ENCODE measurements at regions not wholly inside any gene's neighbourhood (a gene's known extent, or its start where the extent isn't known, plus 50 kb on each side); places are given as distances from the start of the nearest gene placed in this dataset.

DNA sequence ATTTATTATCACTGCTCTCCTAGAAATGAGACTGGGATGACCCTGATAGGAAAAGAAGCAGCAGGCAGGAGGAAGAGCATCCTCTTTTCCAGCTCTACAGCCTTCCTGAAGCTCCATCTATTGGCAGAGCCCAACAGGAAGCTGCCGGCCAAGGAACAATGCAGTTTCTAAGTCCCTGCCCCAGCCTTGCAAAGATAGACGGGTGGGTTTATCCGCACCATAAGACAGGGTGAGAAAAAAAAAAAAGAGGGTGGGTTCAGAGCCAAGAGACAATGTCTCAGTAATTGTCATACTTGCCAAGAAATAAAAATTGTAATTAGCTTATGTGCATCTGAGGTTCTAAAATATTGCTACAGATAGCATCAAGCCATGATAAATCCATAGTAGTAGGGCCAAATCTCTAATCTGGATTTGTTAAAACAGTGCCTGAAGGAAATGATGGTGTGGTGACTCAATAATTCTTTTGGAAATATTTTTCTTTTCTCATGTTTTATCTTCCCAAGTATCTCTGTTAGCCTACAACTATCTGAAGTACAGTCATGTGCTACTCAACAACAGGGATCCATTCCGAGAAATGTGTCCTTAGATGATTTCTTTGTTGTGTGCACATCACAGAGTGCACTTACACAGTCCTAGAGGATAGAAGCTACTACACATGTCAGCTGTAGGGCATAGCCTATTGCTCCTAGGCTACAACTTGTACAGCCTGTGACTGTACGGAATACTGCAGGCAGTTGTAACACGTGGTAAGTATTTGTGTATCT is 242.9 kb upstream of the CXCL12 start:
- DNase-seq: no peak

- no peak for DNase-seq
These were observed 244.0 kb upstream of the CXCL12 start for GRCh38 chr10:44628921-44629320.

GRCh38 chr10:44635176-44635575 is 250.3 kb upstream of the CXCL12 start:
- no peak for DNase-seq

DNA sequence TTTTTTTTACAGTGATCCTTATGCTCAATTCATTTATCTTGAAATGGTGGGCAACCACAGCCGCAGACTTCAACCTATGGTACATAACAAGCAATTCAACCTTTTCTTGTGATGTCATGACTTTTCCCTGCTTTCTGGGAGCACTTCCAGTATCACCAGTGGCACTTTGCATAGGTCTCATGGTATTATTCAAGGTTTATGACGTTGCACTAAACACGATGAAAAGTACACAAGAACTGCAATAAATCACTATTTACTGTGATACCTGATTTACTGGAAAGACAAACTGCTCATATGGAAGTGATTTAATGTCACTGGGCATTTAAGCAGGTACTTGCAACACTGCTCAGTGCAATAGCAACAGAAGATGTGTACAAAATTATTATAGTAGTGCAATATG is 251.7 kb upstream of the CXCL12 start:
- no peak for DNase-seq

- no peak for DNase-seq
These were observed 255.5 kb upstream of the CXCL12 start for GRCh38 chr10:44640429-44640828.

GRCh38 chr10:44647473-44647872 is 262.6 kb upstream of the CXCL12 start:
- DNase-seq: no peak

- no peak for DNase-seq
These were observed 263.1 kb upstream of the CXCL12 start for GRCh38 chr10:44647877-44648542.

DNA sequence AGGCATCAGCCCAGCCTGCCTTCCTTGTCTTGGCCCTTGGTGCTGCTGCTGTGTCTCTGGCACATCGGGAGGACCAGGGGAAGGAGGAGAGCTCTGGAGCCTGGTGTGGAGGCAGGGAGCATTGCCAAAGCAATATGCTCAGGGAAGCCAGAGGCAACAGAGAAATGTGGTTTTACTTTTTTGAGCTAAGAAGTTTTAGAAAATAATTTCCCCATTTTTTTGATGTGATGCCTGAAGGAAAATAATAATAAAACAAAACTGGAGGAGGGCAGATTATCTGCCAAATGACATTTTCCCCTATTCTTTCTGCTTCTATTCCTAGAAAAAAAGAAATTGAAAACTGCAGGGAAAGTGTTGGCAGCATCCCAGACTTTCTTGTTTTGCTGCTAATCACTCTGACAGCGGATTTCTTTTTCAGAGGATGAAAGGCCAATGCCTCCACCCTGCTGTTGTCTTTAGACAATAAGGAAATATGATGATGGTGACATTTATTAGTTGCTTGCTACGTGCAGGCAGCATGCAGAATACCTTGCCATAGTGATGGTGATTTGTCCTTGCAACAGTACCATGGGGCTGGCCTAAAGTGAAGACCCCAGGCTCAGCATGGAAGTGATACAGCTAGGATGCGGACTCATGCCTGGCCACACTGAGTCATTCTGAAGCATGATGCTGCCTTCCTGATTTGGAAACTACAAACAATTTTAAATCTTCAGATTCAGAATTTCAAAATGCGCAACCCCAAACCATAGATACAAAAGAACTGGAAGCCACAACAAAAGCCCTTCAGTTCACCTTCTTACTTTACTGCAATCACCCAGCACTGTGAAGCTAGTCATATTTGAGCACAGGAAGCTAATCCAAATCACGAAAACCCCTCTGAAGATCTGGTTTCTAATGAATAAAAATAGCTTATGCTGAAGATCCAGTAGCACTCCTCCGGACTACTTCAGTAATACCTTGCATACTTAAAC is 260.2 kb upstream of the TMEM72 start:
- DNase-seq: no peak

DNA sequence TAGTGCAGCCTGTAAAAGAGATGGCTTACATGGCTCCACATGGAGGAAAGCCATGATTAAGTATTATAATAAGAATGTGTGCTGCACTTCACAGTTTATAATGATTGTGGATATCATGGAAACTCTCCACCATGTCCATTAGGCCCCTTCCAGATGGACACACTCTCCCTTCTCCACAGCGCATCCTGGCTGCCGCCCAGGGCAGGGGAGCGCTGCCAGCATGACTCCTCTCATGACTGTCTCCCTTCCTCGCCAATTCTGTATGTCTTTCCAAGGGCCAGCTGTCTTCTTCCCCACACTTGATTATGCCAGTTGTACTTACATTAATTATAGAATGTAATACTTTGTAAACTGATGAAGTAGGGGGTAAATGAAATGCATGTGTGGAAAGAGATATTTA is 259.3 kb upstream of the TMEM72 start:
- DNase-seq: no peak

- no peak for DNase-seq
These were observed 251.8 kb upstream of the TMEM72 start for GRCh38 chr10:44659320-44659719.

- DNase-seq: no peak
These were observed 250.9 kb upstream of the TMEM72 start for GRCh38 chr10:44660271-44660670.

- no peak for DNase-seq
These were observed 249.1 kb upstream of the TMEM72 start for GRCh38 chr10:44662051-44662450.

GRCh38 chr10:44668336-44668735 is 242.8 kb upstream of the TMEM72 start:
- no peak for DNase-seq

DNA sequence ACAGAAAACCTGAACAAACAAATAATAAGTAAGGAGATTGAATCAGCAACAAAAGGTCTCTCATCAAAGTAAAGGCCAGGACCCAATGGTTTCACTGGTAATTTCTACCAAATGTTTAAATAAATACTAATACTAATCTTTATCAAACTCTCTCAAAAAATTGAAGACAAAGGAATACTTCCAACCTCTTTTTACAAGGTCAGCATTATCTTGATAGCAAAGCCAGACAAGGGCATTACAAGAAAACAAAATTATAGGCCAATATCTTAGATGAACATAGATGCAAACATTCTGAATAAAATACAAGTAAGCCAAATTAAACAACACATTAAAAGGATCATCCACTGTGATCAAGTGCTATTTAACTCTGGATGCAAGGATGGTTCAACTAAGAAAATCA is 239.8 kb upstream of the TMEM72 start:
- no peak for DNase-seq

DNA sequence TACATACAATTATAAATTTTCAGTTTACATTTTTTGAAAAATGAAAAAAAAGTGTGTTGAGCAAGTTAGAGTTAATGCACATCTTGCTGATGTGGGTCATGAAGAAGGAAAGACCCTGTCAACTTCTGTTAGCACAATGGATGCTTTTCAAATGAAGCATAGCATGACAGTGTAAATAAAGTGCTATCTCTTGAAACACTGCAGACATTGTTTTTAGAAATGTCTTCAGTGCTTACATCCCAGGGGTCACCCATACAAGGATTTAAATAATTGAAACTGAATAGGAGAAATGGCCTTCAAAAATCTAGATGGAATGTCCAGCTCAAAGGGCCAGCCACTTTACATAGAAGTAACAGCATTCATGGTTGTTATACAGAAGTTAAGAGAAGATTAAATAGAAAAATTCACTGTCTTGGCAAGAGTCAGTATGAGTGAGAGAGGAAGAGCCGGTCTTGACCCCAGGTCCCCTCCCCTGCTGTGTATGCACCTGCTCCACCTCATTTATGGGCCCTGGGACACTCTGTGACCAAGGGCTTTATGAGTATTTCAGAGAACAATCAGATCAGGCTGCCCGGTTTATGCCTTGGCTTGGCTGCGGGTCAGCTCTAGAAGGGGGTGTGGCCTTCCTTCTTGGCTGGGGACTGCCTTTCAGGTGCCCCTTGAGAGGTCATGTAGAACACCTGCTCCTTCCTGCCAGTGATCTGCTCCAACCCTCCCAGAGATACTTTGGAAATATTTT is 237.7 kb upstream of the TMEM72 start:
- DNase-seq: no peak

DNA sequence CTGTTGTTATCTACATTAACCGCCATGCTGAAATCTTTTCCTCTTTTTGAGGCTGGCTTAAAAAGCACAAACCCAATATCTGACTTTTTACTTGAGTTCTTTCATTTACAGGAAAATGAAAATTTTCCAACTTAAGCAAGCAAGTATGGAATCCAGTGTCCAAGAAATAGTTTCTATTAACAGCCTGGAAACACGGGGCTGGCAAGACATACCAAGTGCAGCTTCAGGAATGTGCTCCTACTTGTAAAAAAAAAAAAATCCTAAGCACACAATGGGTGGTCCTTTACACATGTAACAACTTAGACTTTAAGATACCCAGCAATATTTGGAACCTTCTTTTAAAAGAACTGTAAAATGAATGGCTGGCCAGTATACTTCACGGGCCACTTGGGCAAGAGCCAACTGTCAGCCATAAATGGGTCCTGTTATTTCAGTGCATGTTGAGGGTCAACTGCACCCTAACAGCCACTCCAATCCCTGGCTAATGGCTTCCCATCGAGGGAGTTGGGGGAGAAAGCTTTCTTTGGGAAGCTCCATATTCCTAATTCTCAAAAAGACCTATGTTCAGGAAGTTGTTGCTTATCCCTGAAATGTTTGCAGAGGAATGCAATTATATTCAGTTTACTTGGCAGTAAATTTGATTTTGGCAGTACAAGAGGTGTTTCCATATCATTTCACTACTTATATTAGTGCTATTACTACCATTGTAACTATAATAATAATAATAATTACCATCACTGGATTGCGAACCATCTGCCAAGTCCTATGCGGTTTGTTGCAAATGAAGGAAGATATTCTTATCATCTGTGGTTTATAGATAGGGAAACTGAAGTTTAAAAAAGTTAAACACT is 236.4 kb upstream of the TMEM72 start:
- DNase-seq: no peak

DNA sequence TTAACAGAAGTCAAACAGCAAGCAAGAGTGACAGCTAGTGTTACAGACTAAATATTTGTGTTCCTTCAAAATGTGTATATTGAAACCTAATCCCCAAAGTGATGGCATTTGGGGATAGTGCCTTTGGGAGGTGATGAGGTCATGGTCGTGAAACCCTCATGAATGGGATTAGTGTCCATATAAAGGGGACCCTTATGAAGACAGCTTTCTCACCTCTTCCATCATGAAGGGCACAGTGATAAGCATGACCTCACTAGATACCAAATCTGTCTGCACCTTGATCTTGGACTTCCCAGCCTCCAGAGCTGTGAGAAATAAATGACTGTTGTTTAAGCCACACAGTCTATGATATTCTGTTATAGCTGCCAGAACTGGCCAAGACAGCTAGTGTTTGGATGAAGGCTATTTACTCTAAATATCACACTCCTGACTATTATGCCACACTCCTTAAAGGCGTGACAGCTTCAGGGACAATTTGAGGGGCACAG is 235.7 kb upstream of the TMEM72 start:
- DNase-seq: no peak

DNA sequence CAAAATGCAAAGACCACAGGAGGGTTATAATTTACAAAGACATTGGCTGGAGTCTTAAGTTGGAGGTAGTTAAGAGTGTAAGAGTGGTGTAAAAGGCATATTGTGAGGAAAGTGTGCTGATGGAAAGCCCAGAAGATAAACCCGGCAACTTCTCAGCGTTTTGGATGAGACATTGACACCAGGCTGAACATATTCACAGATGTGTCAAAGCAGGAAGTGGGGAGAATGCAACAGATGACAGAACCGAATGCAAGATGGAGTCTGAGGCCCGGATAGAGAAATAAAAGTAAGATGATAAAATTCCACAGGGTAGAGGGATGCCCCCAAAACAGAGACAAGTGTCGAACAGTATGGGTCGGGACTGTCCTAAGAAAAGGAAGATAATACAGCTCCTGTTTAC is 230.4 kb upstream of the TMEM72 start:
- no peak for DNase-seq

GRCh38 chr10:44682507-44682906 is 228.6 kb upstream of the TMEM72 start:
- no peak for DNase-seq

GRCh38 chr10:44684661-44685060 is 226.5 kb upstream of the TMEM72 start:
- no peak for DNase-seq

DNA sequence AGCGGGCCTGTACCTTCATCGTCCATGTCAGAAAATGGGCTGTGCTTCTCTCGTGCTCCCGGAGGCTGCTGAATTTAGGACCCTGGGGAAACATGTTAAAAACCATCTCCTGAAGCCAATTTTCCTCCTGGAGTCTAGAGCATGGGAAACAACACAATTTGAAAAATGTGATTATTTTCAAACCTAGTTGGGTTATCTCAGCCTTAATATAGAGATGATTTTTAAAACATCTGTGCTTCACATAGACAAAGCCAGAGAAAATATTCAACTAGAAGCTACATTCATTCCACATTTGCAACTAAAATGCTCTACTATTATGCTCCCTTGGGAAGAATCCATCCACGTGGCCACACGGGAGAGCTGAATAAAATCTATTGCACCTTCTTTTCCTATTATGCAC is 225.9 kb upstream of the TMEM72 start:
- no peak for DNase-seq

- DNase-seq: no peak
These were observed 225.4 kb upstream of the TMEM72 start for GRCh38 chr10:44685747-44686146.

Data from stimulated activated CD4-positive, alpha-beta T cell treated with anti-CD3 and anti-CD28 coated beads, Interleukin-2, amount 100 ng/mL, for 48 hours (primary cell).